H9 (cell line): ENCODE measurements at regions not wholly inside any gene's neighbourhood (a gene's known extent, or its start where the extent isn't known, plus 50 kb on each side); places are given as distances from the start of the nearest gene placed in this dataset.

Experiments used
- DNase-seq: peaks from one replicate; pipeline ENCODE4 v3.0.0-alpha.2; 2017
- H2AFZ ChIP-seq: one replicate; pipeline ENCODE4 v1.6.1; 2013; ENCODE audit warnings: mild to moderate bottlenecking, low read length, control low read depth, moderate library complexity
- H2AK5ac ChIP-seq: 2 replicates; pipeline ENCODE4 v1.6.1; 2013; ENCODE audit warnings: low read length, control low read depth, mixed read lengths; ENCODE audit not compliant: insufficient read length
- H2BK120ac ChIP-seq: one replicate; pipeline ENCODE4 v1.6.1; 2013; ENCODE audit warnings: low read depth, mild to moderate bottlenecking, low read length, control low read depth, inconsistent platforms; ENCODE audit not compliant: poor library complexity, severe bottlenecking
- H2BK12ac ChIP-seq: 2 replicates; pipeline ENCODE4 v1.6.1; 2013; ENCODE audit warnings: low read length, control low read depth, mixed read lengths, low read depth; ENCODE audit not compliant: insufficient read length
- H2BK15ac ChIP-seq: 2 replicates; pipeline ENCODE4 v1.6.1; 2013; ENCODE audit warnings: low read depth, low read length, control low read depth
- H2BK20ac ChIP-seq: one replicate; pipeline ENCODE4 v1.6.1; 2013; ENCODE audit warnings: low read depth, mild to moderate bottlenecking, low read length, control low read depth, inconsistent platforms; ENCODE audit not compliant: poor library complexity, severe bottlenecking
- H2BK5ac ChIP-seq: 2 replicates; pipeline ENCODE4 v1.6.1; 2013; ENCODE audit warnings: low read length, control low read depth, mixed read lengths; ENCODE audit not compliant: insufficient read length
- H3K14ac ChIP-seq: 2 replicates; pipeline ENCODE4 v1.6.1; 2013; ENCODE audit warnings: low read length, control low read depth; ENCODE audit not compliant: insufficient read depth
- H3K18ac ChIP-seq: 2 replicates; pipeline ENCODE4 v1.6.1; 2013; ENCODE audit warnings: low read depth, mild to moderate bottlenecking, mixed read lengths, low read length, control low read depth; ENCODE audit not compliant: insufficient read length
- H3K23ac ChIP-seq: 2 replicates; pipeline ENCODE4 v1.6.1; 2013; ENCODE audit warnings: low read length, control low read depth, mixed read lengths, low read depth; ENCODE audit not compliant: insufficient read length
- H3K23me2 ChIP-seq: 2 replicates; pipeline ENCODE4 v1.6.1; 2013; ENCODE audit warnings: low read depth, mild to moderate bottlenecking, mixed read lengths, low read length, control low read depth; ENCODE audit not compliant: insufficient read length, poor library complexity, severe bottlenecking
- H3K27ac ChIP-seq: 2 replicates; pipeline ENCODE4 v1.5.1; 2013; ENCODE audit warnings: low read length, control low read depth, mixed read lengths, low read depth; ENCODE audit not compliant: insufficient read length
- H3K27me3 ChIP-seq: 2 replicates; pipeline ENCODE4 v1.6.1; 2013; ENCODE audit warnings: low read length, control low read depth, inconsistent platforms; ENCODE audit not compliant: insufficient read depth
- H3K4ac ChIP-seq: 2 replicates; pipeline ENCODE4 v1.6.1; 2013; ENCODE audit warnings: low read depth, mild to moderate bottlenecking, control low read depth, inconsistent platforms, low read length, moderate library complexity
- H3K4me1 ChIP-seq: 2 replicates; pipeline ENCODE4 v1.6.1; 2013; ENCODE audit warnings: low read length, control low read depth, inconsistent platforms; ENCODE audit not compliant: insufficient read depth
- H3K4me2 ChIP-seq: 2 replicates; pipeline ENCODE4 v1.6.1; 2013; ENCODE audit warnings: low read length, control low read depth, mixed read lengths; ENCODE audit not compliant: insufficient read length, insufficient read depth
- H3K56ac ChIP-seq: 2 replicates; pipeline ENCODE4 v1.6.1; 2013; ENCODE audit warnings: low read depth, mild to moderate bottlenecking, mixed read lengths, low read length, control low read depth; ENCODE audit not compliant: insufficient read length
- H3K79me1 ChIP-seq: 2 replicates; pipeline ENCODE4 v1.6.1; 2013; ENCODE audit warnings: low read depth, mild to moderate bottlenecking, moderate library complexity, low read length, control low read depth, inconsistent platforms; ENCODE audit not compliant: insufficient read depth, poor library complexity, severe bottlenecking
- H3K79me2 ChIP-seq: 2 replicates; pipeline ENCODE4 v1.6.1; 2013; ENCODE audit warnings: low read length, control low read depth, inconsistent platforms; ENCODE audit not compliant: insufficient read depth
- H3K9ac ChIP-seq: 2 replicates; pipeline ENCODE4 v1.6.1; 2013; ENCODE audit warnings: low read length, control low read depth, mixed read lengths; ENCODE audit not compliant: insufficient read length; ENCODE audit errors: extremely low read depth
- H3K9me3 ChIP-seq: one replicate; pipeline ENCODE4 v1.6.1; 2013; ENCODE audit warnings: low read depth, low read length, inconsistent platforms; ENCODE audit not compliant: control insufficient read depth
- H3T11ph ChIP-seq: one replicate; pipeline ENCODE4 v1.6.1; 2013; ENCODE audit warnings: mild to moderate bottlenecking, low read length, control low read depth, inconsistent platforms
- H4K20me1 ChIP-seq: one replicate; pipeline ENCODE4 v1.6.1; 2013; ENCODE audit not compliant: control insufficient read depth, insufficient read length, insufficient read depth
- H4K5ac ChIP-seq: 2 replicates; pipeline ENCODE4 v1.6.1; 2013; ENCODE audit warnings: low read depth, mild to moderate bottlenecking, mixed read lengths, low read length, control low read depth; ENCODE audit not compliant: insufficient read length
- H4K8ac ChIP-seq: replicated peaks from 2 replicates; pipeline ENCODE4 v1.6.1; 2013; ENCODE audit warnings: low read length, control low read depth, mixed read lengths, low read depth; ENCODE audit not compliant: insufficient read length
- H4K91ac ChIP-seq: 2 replicates; pipeline ENCODE4 v1.6.1; 2013; ENCODE audit warnings: low read depth, mild to moderate bottlenecking, moderate library complexity, mixed read lengths, low read length, control low read depth; ENCODE audit not compliant: insufficient read length
- H3K27ac Mint-ChIP-seq, 3 experiments: 2 replicates in 2 of 3; 3 replicates in 1 of 3; pipeline ENCODE4 v1.8.0; 2020 to 2021; ENCODE audit warnings: mixed read lengths in 3 of 3, mild to moderate bottlenecking in 1 of 3, moderate library complexity in 1 of 3
- H3K27me3 Mint-ChIP-seq: 2 replicates; pipeline ENCODE4 v1.8.0; 2021; ENCODE audit warnings: low read depth, mild to moderate bottlenecking, moderate library complexity, mixed read lengths
- H3K36me3 Mint-ChIP-seq, 3 experiments: 2 replicates in 2 of 3; 3 replicates in 1 of 3; pipeline ENCODE4 v1.8.0; 2020 to 2021; ENCODE audit warnings: low read depth in 3 of 3, mixed read lengths in 3 of 3; ENCODE audit not compliant: insufficient read depth in 1 of 3
- H3K4me1 Mint-ChIP-seq, 2 experiments: 2 replicates each; pipeline ENCODE4 v1.8.0; 2020; ENCODE audit warnings: mixed read lengths in 2 of 2
- H3K4me3 Mint-ChIP-seq, 2 experiments: 2 replicates in 1 of 2; 3 replicates in 1 of 2; pipeline ENCODE4 v1.8.0; 2020 to 2021; ENCODE audit warnings: mild to moderate bottlenecking in 2 of 2, mixed read lengths in 2 of 2, moderate library complexity in 1 of 2
- H3K9me3 Mint-ChIP-seq, 2 experiments: 2 replicates in 1 of 2; 3 replicates in 1 of 2; pipeline ENCODE4 v1.8.0; 2020; ENCODE audit warnings: mild to moderate bottlenecking in 2 of 2, mixed read lengths in 2 of 2, moderate library complexity in 1 of 2
- CTCF ChIP-seq: fragments of 200-600 bp; sonication (generic); conservative IDR thresholded peaks from 3 replicates; pipeline ENCODE4 v1.8.0; 2021; ENCODE audit warnings: antibody characterized with exemption, mild to moderate bottlenecking
- WGBS: extraction: QIAGEN DNeasy Blood & Tissue Kit; methylation state at CpG from one replicate; pipeline ENCODE4 v1.1.7; 2013; ENCODE audit warnings: missing lambda C conversion rate, low lambda C conversion rate, mixed read lengths; ENCODE audit not compliant: insufficient read length; ENCODE audit errors: extremely low coverage; 5-methylcytosine and 5-hydroxymethylcytosine counted together

DNA sequence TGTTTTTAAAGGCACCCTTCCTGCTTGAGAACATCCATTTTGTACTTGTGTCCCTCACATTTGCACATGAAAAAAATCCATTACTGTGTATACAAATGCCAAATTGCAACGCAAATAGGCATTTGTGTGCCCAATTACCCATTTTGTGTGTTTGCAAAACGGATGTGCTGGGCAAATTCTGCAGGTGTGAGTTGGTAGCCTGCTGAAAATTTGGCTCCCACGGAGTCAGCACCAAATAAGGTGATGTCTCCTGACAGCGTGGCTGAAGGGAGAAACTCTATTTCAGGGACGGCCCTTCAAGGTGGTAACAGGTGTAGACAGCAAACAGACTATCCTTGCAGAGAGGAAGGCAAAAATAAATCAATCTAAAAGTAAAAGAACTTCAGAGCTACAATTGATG is 661.1 kb downstream of the BCL11A start:
- Mint-ChIP-seq H3K27ac (no peak overlapping the region), H3K36me3 (peaks cover 0 to 4% (median 3%) of the 10 kb centered on the region in 3 experiments; a peak in 3 of 7 replicates), H3K4me1 (peaks cover 19 to 33% of the 10 kb centered on the region in 2 experiments), H3K4me3 (no peak overlapping the region), H3K9me3 (no peaks in the 10 kb centered on the region; a peak in 1 of 5 replicates), H3K27me3 (no peaks in the 10 kb centered on the region; the same call in 1 of the 2 replicates)
- no peak overlapping the region for H2BK15ac ChIP-seq
- H3K23ac ChIP-seq: no peak overlapping the region
- H2BK120ac ChIP-seq: no peak overlapping the region
- no peak overlapping the region for H3K56ac ChIP-seq
- H3K79me2 ChIP-seq: no peaks in the 10 kb centered on the region
- no peak overlapping the region for H3K14ac ChIP-seq
- no peak overlapping the region for H3K9ac ChIP-seq
- no peak overlapping the region for H3K18ac ChIP-seq
- no peak overlapping the region for H3K4me2 ChIP-seq
- no peak for TF ChIP-seq CTCF
- H4K8ac ChIP-seq: no peak overlapping the region
- H3K27ac ChIP-seq: no peak overlapping the region
- no peak overlapping the region for H3T11ph ChIP-seq
- no peaks in the 10 kb centered on the region for H3K23me2 ChIP-seq
- H2AFZ ChIP-seq: no peak overlapping the region
- H2AK5ac ChIP-seq: no peak overlapping the region
- H2BK5ac ChIP-seq: no peak overlapping the region
- no peaks in the 10 kb centered on the region for H3K27me3 ChIP-seq
- peaks cover 4% of the 10 kb centered on the region for H3K4me1 ChIP-seq
- no peaks in the 10 kb centered on the region for H3K79me1 ChIP-seq
- no peak overlapping the region for H2BK20ac ChIP-seq
- no peak overlapping the region for H4K5ac ChIP-seq
- peak; percentile 31 for DNase-seq
- no peaks in the 10 kb centered on the region for H3K9me3 ChIP-seq
- no peaks in the 10 kb centered on the region for H4K20me1 ChIP-seq
- H3K4ac ChIP-seq: no peak overlapping the region
- H2BK12ac ChIP-seq: no peak overlapping the region
- H4K91ac ChIP-seq: no peak overlapping the region
- WGBS: no CpG with 5 or more reads among the region's 5 CpGs
